Keratinocyte (primary cell): ENCODE measurements at regions not wholly inside any gene's neighbourhood (a gene's known extent, or its start where the extent isn't known, plus 50 kb on each side); places are given as distances from the start of the nearest gene placed in this dataset.

Experiments used
- CTCF ChIP-seq, 3 experiments: IDR thresholded peaks in 1 of 3; conservative IDR thresholded peaks in 1 of 3; optimal IDR thresholded peaks in 1 of 3; 2 replicates in 2 of 3; 3 replicates in 1 of 3; pipeline versions ENCODE3 to v1.5.1; 2011; ENCODE audit warnings: low read length in 3 of 3, mild to moderate bottlenecking in 3 of 3, moderate library complexity in 2 of 3, control low read depth in 1 of 3, inconsistent platforms in 1 of 3; ENCODE audit not compliant: insufficient read depth in 2 of 3; ENCODE audit errors: extremely low read depth in 1 of 3
- EZH2 ChIP-seq: IDR thresholded peaks from one replicate; pipeline ENCODE4 v1.6.1; 2012; ENCODE audit warnings: inconsistent platforms, mild to moderate bottlenecking, low read length, moderate library complexity

GRCh38 chr2:30034052-30034775 lies 112.6 kb upstream of the YPEL5 start:
- TF ChIP-seq CTCF (optimal IDR thresholded peaks at IDR 0.05 in 1 of 3, IDR thresholded peaks at IDR 0.05 in 1 of 3, conservative IDR thresholded peaks at IDR 0.05 in 1 of 3; ENCODE audit: extremely low read depth in 1 of 3, insufficient read depth in 2 of 3, low read length in 3 of 3), result no peak
- TF ChIP-seq EZH2, result no peak
